NCI-H1436 treated with DMSO at 0.1 percent for 48 hours (cell line): ENCODE measurements at regions not wholly inside any gene's neighbourhood (a gene's known extent, or its start where the extent isn't known, plus 50 kb on each side); places are given as distances from the start of the nearest gene placed in this dataset.
"Not testable (repeated sequence)": the region's sequence is repeated elsewhere in the genome, so short reads cannot be mapped to it uniquely, and the experiment has no call there.

ENCODE experiments used
- DNase-seq: peaks from one replicate; lab custom pipeline; 2025; lab: John Stamatoyannopoulos, UW

- DNase-seq: no peak
These were observed 129.3 kb upstream of the FAM241A start for GRCh38 chr4:112015960-112016359.

DNA sequence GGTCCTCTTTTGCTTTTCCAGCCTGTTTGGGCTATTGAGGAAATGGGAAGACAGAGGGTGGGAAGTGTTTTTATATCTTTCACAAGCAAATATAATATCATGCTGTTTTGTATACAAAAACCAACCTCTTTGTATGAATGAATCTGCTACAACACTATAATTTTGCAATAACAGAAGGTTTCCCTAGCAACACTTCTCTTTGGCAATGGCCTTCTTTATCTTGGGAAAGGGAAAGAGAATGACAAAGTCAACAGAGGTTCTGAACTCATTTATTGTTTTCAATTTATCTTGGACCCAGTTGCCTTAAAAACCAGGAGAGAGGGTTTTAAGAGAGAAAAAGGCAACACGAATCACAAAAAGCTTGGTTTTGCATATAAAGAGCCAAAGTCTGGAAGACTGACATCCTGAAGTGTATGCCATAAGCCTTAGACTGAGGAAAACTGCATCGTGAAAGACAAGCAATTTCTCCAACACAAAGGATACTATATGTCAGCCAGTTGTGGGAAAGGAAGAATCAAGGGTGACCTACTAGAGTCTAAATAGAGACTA lies 121.8 kb upstream of the FAM241A start:
- no peak for DNase-seq

GRCh38 chr4:112026058-112026457 lies 119.2 kb upstream of the FAM241A start:
- no peak for DNase-seq

- no peak for DNase-seq
These were observed 115.5 kb upstream of the FAM241A start for GRCh38 chr4:112029771-112030171.

DNA sequence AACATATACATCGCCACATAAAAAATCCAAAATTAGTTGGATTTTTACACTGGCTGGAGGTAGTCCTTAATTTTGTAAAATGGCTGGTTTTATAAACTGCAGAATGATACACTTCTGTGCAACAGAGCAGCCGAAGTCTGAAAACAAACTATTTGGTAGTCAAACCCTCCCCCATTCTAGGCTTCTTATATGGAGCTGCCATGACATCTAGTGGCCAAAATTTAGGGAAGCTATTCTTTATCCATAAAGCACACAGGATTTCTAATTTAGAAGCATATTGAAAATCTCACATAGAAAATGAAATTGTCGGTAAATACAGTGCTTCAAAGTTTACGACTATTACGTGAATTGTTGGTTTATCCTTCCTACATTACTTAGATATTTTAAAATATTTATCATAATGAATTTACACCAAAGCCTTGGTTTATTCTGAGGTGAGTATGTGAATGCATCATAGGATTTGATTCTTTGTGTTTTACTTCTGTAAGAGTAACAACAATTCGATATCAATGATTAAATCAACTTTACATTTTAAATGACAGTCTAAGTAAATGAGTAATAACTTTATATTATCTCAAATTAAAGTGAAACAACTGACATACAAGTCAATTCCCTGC lies 113.4 kb upstream of the FAM241A start:
- DNase-seq: no peak

DNA sequence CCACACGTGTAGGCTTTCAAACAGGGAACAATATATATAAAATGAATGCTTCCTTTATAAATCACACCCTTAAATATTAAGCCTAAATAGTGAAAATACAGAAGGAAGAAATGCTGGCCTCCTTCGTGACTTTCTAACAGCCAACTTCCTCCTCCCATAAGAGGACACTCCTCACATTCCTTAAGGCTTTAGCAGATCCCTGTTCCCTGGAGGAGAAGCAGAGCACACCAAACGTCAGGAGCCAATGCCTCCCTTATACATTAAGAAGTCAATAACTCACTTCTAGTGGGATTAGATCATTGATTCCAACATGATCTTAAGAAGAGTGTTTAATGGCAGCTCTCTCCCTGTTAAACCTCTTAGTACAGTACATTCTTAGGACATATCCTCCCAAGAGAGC lies 108.4 kb upstream of the FAM241A start:
- DNase-seq: no peak

DNA sequence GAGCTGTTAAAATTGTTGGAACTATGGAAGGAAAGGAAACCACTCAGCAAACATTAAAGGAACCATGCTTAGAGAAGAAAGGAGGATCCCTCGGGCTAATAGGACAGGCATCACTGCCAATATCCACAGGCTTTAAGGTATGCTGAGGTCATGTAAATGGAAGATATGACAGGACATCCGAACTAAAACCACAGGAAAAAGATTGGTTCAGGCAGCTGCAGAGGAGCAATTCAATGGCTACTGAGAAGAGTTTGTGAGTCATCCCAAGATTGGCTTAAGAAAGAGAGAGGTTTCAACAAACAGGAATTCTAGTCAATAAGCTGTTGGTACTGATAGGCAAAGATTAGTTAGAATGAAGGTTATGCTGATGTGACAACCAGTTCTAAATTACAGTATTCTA lies 106.4 kb upstream of the FAM241A start:
- DNase-seq: no peak

GRCh38 chr4:112049119-112049518 lies 96.1 kb upstream of the FAM241A start:
- not testable (repeated sequence) for DNase-seq

DNA sequence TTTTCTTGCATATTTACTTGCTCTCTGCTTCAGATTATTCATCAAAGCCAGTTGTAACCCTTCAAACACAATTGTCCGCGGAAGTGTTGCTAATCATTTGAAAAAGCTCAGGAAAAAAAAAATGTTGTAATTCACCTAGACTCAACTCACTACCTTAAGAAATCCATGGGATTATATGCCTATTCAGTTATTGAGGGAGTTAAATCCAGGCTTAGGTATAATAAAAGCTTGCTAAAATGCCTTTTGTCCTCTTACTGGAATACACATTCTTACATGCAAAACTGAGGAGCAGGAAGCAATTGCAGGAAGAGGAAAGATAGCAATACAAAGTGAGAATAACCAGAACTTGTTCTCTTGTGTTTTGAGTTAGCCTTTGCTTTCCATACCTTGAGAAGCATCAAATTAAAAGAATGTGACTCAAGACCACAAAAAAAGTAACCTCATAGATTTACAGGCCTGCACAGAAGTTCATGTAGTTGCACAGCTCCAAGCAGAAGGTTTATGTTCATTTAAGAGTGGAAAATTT lies 91.4 kb upstream of the FAM241A start:
- DNase-seq: no peak

DNA sequence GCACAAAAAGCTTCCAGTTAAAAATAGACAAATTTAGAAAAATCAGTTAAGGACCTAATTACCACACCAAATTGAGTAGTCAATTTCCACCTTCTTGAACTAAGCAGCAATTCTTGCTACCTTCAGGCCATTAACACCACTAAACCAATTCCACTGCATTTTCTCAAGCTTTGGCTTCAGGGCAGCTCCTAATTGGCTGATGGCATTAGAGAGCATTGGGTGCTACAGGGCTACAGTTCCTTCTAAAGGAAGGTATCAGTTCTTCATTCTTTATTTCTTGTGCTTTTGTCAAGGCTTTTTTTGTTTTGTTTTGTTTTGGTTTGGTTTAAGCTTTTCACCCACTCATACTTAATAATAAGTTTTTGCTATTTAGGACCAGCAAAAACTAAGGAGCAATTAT lies 90.2 kb upstream of the FAM241A start:
- no peak for DNase-seq

DNA sequence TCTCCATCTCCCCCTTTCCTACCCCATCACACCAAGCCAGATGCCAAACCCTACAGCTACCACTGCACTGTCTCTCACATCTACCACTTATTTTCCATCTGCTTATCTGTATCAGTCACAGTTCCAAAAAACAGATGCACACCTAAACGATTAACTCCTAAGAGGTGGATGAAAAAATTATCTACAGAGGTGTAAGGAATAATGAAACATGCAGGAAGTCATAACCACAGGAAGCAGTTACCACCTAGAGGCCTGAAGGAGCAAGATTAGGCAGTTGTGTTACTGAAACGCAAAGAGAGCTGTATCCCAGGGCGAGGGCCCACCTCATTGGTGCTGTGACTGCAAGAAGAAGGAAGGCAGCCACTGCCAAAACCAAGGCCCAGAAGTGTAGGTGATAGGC lies 87.8 kb upstream of the FAM241A start:
- no peak for DNase-seq

GRCh38 chr4:112058433-112058832 lies 86.8 kb upstream of the FAM241A start:
- no peak for DNase-seq

- no peak for DNase-seq
These were observed 85.0 kb upstream of the FAM241A start for GRCh38 chr4:112060212-112060611.

GRCh38 chr4:112061207-112061817 lies 83.9 kb upstream of the FAM241A start:
- no peak for DNase-seq

- no peak for DNase-seq
These were observed 82.0 kb upstream of the FAM241A start for GRCh38 chr4:112063260-112063659.

GRCh38 chr4:112069110-112069509 lies 76.1 kb upstream of the FAM241A start:
- DNase-seq: no peak

DNA sequence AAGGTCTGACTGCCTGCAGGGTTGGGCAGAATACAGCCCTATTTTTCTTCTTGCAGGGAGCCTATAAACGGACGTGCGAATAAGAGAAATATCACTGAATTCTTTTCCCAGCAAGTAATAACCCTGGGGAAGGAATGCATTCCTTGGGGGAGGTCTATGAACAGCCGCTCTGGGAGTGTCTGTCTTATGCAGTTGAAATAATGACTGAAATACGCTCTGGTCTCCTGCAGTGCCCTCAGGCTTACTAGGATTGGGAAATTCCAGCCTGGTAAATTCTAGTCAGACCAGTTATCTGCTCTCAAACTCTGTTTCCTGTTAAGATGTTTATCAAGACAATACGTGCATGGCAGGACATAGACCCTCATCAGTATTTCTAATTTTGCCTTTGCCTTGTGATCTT lies 72.1 kb upstream of the FAM241A start:
- DNase-seq: no peak

DNA sequence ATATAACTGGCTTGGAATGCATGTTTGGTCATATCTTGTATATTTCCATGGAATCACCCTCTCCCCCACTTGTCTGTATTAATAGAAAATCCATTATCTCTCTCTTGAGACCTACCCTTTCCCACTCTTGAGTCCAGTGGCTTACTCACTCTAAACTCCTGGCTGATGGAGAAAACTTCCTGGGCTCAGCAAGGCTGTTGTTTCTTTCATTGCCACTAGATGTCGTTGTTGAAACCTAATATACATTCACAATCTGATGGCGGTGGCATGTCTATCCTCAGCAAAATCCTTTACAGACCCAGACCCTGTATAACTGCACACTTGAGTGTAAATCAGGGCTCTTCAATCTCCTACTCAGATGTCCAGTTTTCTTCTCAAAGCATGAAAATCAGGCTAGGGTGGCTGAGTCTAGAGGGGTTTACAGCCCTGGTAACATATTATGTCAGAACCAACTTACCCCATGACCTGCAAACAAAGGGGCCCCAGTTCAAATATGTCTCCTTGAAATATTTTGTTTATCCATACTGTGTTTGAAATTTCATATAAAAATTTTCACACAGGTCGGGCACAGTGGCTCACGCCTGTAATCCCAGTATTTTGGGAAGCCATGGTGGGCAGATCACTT lies 70.0 kb upstream of the FAM241A start:
- no peak for DNase-seq

GRCh38 chr4:112075906-112076305 lies 69.3 kb upstream of the FAM241A start:
- no peak for DNase-seq

GRCh38 chr4:112076919-112077608 lies 68.2 kb upstream of the FAM241A start:
- DNase-seq: no peak

DNA sequence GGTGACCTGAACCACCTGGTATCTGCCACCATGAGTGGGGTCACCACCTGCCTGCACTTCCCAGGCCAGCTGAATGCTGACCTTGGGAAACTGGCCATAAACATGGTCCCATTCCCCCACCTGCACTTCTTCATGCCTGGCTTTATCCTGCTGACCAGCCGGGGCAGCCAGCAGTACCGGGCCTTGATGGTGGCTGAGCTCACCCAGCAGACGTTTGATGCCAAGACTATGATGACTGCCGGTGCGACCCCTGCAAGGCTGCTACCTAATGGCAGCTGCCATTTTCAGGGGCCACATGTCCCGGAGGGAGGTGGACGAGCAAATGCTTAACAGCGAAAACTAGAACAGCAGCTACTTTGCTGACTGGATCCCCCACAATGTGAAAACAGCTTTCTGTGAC lies 67.5 kb upstream of the FAM241A start:
- no peak for DNase-seq

GRCh38 chr4:112082954-112083586 lies 62.2 kb upstream of the FAM241A start:
- no peak for DNase-seq
